ENCODE measurements at regions not wholly inside any gene's neighbourhood (a gene's known extent, or its start where the extent isn't known, plus 50 kb on each side); places are given as distances from the start of the nearest gene placed in this dataset.

DNA sequence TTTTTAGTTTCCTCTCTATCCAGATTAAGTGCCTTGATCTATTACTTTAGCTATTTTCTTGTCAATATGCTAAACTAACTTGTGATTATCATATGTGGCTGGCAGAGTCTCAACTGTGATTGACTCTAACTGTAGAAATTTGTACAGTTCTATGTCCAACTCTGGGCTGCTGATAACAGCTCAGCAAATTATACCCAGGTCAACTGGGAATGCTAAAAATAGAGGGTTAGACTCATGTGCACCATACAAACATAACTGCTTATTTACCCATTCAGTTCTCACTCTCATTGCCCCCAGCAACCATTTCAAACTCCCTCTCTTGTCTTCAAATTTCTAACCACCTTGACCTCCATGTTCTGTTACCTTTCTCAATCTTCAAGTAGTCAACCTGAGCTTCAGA is 576.9 kb downstream of the TDRD15 start:
- Histone ChIP-seq H3K4me3 (no peak overlapping the region), H3K9me3 (no peaks in the 10 kb centered on the region), H3K27me3 (no peaks in the 10 kb centered on the region), H3K27ac (no peak overlapping the region), H3K4me1 (ENCODE audit: insufficient read depth) (no peaks in the 10 kb centered on the region), H3K36me3 (no peaks in the 10 kb centered on the region)
- TF ChIP-seq, protein P1, sequence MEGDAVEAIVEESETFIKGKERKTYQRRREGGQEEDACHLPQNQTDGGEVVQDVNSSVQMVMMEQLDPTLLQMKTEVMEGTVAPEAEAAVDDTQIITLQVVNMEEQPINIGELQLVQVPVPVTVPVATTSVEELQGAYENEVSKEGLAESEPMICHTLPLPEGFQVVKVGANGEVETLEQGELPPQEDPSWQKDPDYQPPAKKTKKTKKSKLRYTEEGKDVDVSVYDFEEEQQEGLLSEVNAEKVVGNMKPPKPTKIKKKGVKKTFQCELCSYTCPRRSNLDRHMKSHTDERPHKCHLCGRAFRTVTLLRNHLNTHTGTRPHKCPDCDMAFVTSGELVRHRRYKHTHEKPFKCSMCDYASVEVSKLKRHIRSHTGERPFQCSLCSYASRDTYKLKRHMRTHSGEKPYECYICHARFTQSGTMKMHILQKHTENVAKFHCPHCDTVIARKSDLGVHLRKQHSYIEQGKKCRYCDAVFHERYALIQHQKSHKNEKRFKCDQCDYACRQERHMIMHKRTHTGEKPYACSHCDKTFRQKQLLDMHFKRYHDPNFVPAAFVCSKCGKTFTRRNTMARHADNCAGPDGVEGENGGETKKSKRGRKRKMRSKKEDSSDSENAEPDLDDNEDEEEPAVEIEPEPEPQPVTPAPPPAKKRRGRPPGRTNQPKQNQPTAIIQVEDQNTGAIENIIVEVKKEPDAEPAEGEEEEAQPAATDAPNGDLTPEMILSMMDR (IDR thresholded peaks at IDR 0.05): no peak
- TF ChIP-seq EP300 (IDR thresholded peaks at IDR 0.05): no peak
- no peak for TF ChIP-seq POLR2A (IDR thresholded peaks at IDR 0.05)
- intact Hi-C loops (cut with DNase I): no loop called here
- DNase-seq: no peak

- DNase-seq: no peak
- TF ChIP-seq POLR2A (IDR thresholded peaks at IDR 0.05) (no peak), EP300 (IDR thresholded peaks at IDR 0.05) (no peak)
- TF ChIP-seq, protein P1 (IDR thresholded peaks at IDR 0.05): no peak
- Histone ChIP-seq H3K4me1 (ENCODE audit: insufficient read depth) (no peaks in the 10 kb centered on the region), H3K4me3 (no peak overlapping the region), H3K36me3 (no peaks in the 10 kb centered on the region), H3K27me3 (no peaks in the 10 kb centered on the region), H3K27ac (no peak overlapping the region), H3K9me3 (no peaks in the 10 kb centered on the region)
- WGBS, 3 donors: 52 to 62% (median 54%) methylated on average over 4 of the region's 4 CpGs
- intact Hi-C loops (cut with DNase I): no loop called here
Measured at GRCh38 chr2:21710031-21710430, 586.3 kb downstream of the TDRD15 start.

DNA sequence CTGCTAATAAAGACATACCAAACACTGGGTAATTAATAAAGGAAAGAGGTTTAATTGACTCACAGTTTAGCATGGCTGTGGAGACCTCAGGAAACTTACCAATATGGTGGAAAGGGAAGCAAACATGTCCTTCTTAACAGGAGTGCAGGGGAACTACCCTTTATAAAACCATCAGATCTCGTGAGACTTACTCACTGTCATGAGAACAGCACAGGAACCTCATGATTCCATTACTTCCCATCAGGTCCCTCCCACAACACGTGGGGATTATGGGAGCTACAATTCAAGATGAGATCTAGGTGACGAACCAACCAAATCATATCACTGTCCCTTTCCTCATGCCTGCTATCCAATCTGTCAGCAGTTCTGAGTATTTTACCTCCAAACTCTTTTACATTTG is 586.7 kb downstream of the TDRD15 start:
- no peak for DNase-seq

GRCh38 chr2:21715887-21716286 is 592.1 kb downstream of the TDRD15 start:
- H3K27ac ChIP-seq: no peak overlapping the region
- no peaks in the 10 kb centered on the region for H3K9me3 ChIP-seq
- no peak overlapping the region for H3K4me3 ChIP-seq
- DNase-seq: peak in 1 of 5 donors; percentile 30
- intact Hi-C loops (cut with DNase I): no loop called here
- H3K36me3 ChIP-seq: no peaks in the 10 kb centered on the region
- TF ChIP-seq POLR2A (IDR thresholded peaks at IDR 0.05): no peak
- TF ChIP-seq EP300 (IDR thresholded peaks at IDR 0.05): no peak
- TF ChIP-seq, protein P1 (IDR thresholded peaks at IDR 0.05): no peak
- 45 to 64% (median 64%) methylated on average over 4 of the region's 4 CpGs for WGBS, 3 donors
- H3K27me3 ChIP-seq: no peaks in the 10 kb centered on the region
- H3K4me1 ChIP-seq (ENCODE audit: insufficient read depth): no peaks in the 10 kb centered on the region

More for the DNA sequence above, 586.7 kb downstream of the TDRD15 start:
- H3K27ac ChIP-seq: no peak overlapping the region
- H3K4me1 ChIP-seq (ENCODE audit: insufficient read depth): no peaks in the 10 kb centered on the region
- H3K36me3 ChIP-seq: no peaks in the 10 kb centered on the region
- H3K27me3 ChIP-seq: no peaks in the 10 kb centered on the region
- TF ChIP-seq POLR2A (IDR thresholded peaks at IDR 0.05): no peak
- TF ChIP-seq EP300 (IDR thresholded peaks at IDR 0.05): no peak
- TF ChIP-seq, protein P1 (IDR thresholded peaks at IDR 0.05): no peak
- no peak overlapping the region for H3K4me3 ChIP-seq
- WGBS, 3 donors: 81 to 85% (median 83%) methylated on average over 3 of the region's 3 CpGs
- intact Hi-C loops (cut with DNase I): no loop called here
- H3K9me3 ChIP-seq: no peaks in the 10 kb centered on the region

DNA sequence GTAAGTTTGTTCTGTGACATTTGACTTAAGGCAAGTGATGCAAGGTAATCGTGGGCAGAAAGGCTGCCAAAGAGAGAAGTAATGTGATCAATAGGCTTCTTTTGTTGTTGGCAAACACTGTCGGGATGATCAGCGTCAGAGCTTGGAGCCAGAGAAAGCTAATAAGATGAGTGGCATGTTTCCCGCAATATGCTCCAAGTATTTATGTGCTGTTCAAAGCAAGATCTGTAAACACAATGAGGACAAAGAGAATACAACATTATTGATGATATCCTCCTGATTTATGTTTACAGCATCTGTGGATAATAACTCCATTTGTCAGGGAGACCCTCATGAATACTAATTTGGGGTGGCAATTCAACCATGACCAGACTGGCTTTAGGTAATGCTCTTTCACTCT is 603.3 kb downstream of the TDRD15 start:
- Histone ChIP-seq H3K27me3 (no peaks in the 10 kb centered on the region), H3K4me1 (ENCODE audit: insufficient read depth) (no peaks in the 10 kb centered on the region), H3K36me3 (no peaks in the 10 kb centered on the region), H3K4me3 (no peak overlapping the region), H3K9me3 (no peaks in the 10 kb centered on the region), H3K27ac (no peak overlapping the region)
- DNase-seq: no peak
- no peak for TF ChIP-seq EP300 (IDR thresholded peaks at IDR 0.05)
- TF ChIP-seq, protein P1 (IDR thresholded peaks at IDR 0.05): no peak
- no peak for TF ChIP-seq POLR2A (IDR thresholded peaks at IDR 0.05)
- WGBS, 3 donors: 67 to 71% (median 68%) methylated on average over 4 of the region's 4 CpGs
- intact Hi-C loops (cut with DNase I): no loop called here

Data from ovary (tissue), 7 donors.